IMR-90 (cell line): ENCODE measurements at regions not wholly inside any gene's neighbourhood (a gene's known extent, or its start where the extent isn't known, plus 50 kb on each side); places are given as distances from the start of the nearest gene placed in this dataset.

Experiments used
- ATAC-seq: fragments of 200-7000 bp; cut with Tn5 transposase; 2 replicates; pipeline ENCODE4 v1.9.1; 2020; ENCODE audit warnings: low read depth, mild to moderate bottlenecking, moderate library complexity
- BruUV-seq: library from RNA; stranded (reverse); fragments of 400-500 nt; replicated peaks from 2 replicates; lab custom pipeline; 2021; lab: Mats Ljungman, UMichigan
- CTCF ChIA-PET: fragments of 300-600 bp; formaldehyde crosslinking; extraction: SDS; loops from one replicate; lab custom pipeline; 2021; ENCODE audit warnings: antibody characterized with exemption; lab: Yijun Ruan, JAX
- POLR2A ChIA-PET: fragments of 300-600 bp; sonication (Branson Sonifier 250); formaldehyde crosslinking; loops from one replicate; lab custom pipeline; 2022; ENCODE audit warnings: antibody characterized with exemption; ENCODE audit not compliant: unreplicated experiment; lab: Charles Lee
- DNase-seq: peaks from one replicate; pipeline ENCODE4 v3.0.0; 2013
- H2AFZ ChIP-seq: replicated peaks from 2 replicates; pipeline ENCODE3; 2013; ENCODE audit warnings: low read length, mild to moderate bottlenecking; ENCODE audit not compliant: poor library complexity
- H2AK5ac ChIP-seq: 2 replicates; pipeline ENCODE4 v1.6.1; 2013; ENCODE audit warnings: low read depth, low read length, inconsistent platforms
- H2AK9ac ChIP-seq: replicated peaks from 2 replicates; pipeline ENCODE3; 2013; ENCODE audit warnings: mild to moderate bottlenecking, low read depth, low read length, moderate library complexity; ENCODE audit not compliant: poor library complexity
- H2BK120ac ChIP-seq: 2 replicates; pipeline ENCODE4 v1.6.1; 2013; ENCODE audit warnings: low read depth, low read length, inconsistent platforms
- H2BK15ac ChIP-seq: 3 replicates; pipeline ENCODE4 v1.6.1; 2013; ENCODE audit warnings: low read depth, low read length, inconsistent platforms
- H2BK20ac ChIP-seq: 2 replicates; pipeline ENCODE4 v1.6.1; 2013; ENCODE audit warnings: low read depth, mild to moderate bottlenecking, inconsistent platforms, low read length, moderate library complexity
- H2BK5ac ChIP-seq: 2 replicates; pipeline ENCODE4 v1.6.1; 2013; ENCODE audit warnings: mild to moderate bottlenecking, low read depth, low read length, inconsistent platforms; ENCODE audit not compliant: poor library complexity, severe bottlenecking
- H3K14ac ChIP-seq: replicated peaks from 2 replicates; pipeline ENCODE4 v1.6.1; 2013; ENCODE audit warnings: low read depth, low read length, inconsistent platforms
- H3K18ac ChIP-seq: 2 replicates; pipeline ENCODE4 v1.6.1; 2013; ENCODE audit warnings: low read depth, low read length, control low read depth
- H3K23ac ChIP-seq: 2 replicates; pipeline ENCODE4 v1.6.1; 2013; ENCODE audit warnings: low read depth, low read length, inconsistent platforms
- H3K27ac ChIP-seq: 2 replicates; pipeline ENCODE4 v1.5.1; 2013; ENCODE audit warnings: mild to moderate bottlenecking, control low read depth, low read length; ENCODE audit not compliant: insufficient read depth
- H3K27me3 ChIP-seq: 2 replicates; pipeline ENCODE4 v1.6.1; 2013; ENCODE audit warnings: low read length; ENCODE audit not compliant: control insufficient read depth, insufficient read depth
- H3K36me3 ChIP-seq: 2 replicates; pipeline ENCODE4 v1.6.1; 2013; ENCODE audit warnings: low read length, mixed read lengths; ENCODE audit not compliant: control insufficient read depth, insufficient read depth
- H3K4ac ChIP-seq: 2 replicates; pipeline ENCODE4 v1.6.1; 2013; ENCODE audit warnings: low read depth, low read length, inconsistent platforms
- H3K4me1 ChIP-seq: 2 replicates; pipeline ENCODE4 v1.6.1; 2013; ENCODE audit warnings: low read length, mixed read lengths; ENCODE audit not compliant: control insufficient read depth, insufficient read depth
- H3K4me2 ChIP-seq: 2 replicates; pipeline ENCODE4 v1.6.1; 2013; ENCODE audit warnings: low read depth, mild to moderate bottlenecking, control low read depth, low read length, moderate library complexity
- H3K4me3 ChIP-seq: 2 replicates; pipeline ENCODE4 v1.5.1; 2013; ENCODE audit warnings: low read depth, mild to moderate bottlenecking, control low read depth, low read length, moderate library complexity; ENCODE audit not compliant: insufficient read depth
- H3K56ac ChIP-seq: 2 replicates; pipeline ENCODE4 v1.6.1; 2013; ENCODE audit warnings: low read length, inconsistent platforms; ENCODE audit not compliant: insufficient read depth; ENCODE audit errors: extremely low read depth
- H3K79me1 ChIP-seq, 2 experiments: 2 replicates each; pipeline ENCODE4 v1.6.1; 2013; ENCODE audit warnings: low read length in 2 of 2, inconsistent platforms in 1 of 2, low read depth in 1 of 2
- H3K9ac ChIP-seq: 2 replicates; pipeline ENCODE4 v1.6.1; 2013; ENCODE audit warnings: low read depth, low read length, control low read depth
- H3K9me1 ChIP-seq: 2 replicates; pipeline ENCODE4 v1.6.1; 2013; ENCODE audit warnings: low read length, inconsistent platforms; ENCODE audit not compliant: insufficient read depth
- H3K9me3 ChIP-seq: 2 replicates; pipeline ENCODE4 v1.6.1; 2013; ENCODE audit warnings: low read length; ENCODE audit not compliant: control insufficient read depth, insufficient read depth
- H4K20me1 ChIP-seq: 2 replicates; pipeline ENCODE4 v1.6.1; 2013; ENCODE audit warnings: low read length, inconsistent platforms; ENCODE audit not compliant: insufficient read depth
- H4K5ac ChIP-seq: 2 replicates; pipeline ENCODE4 v1.6.1; 2013; ENCODE audit warnings: mild to moderate bottlenecking, low read depth, low read length, control low read depth
- H4K8ac ChIP-seq, 2 experiments: 2 replicates each; pipeline ENCODE4 v1.6.1; 2013; ENCODE audit warnings: low read depth in 2 of 2, low read length in 2 of 2, control low read depth in 1 of 2, inconsistent platforms in 1 of 2
- H4K91ac ChIP-seq: 2 replicates; pipeline ENCODE4 v1.6.1; 2013; ENCODE audit warnings: low read depth, low read length, inconsistent platforms; ENCODE audit not compliant: insufficient read depth
- MAZ ChIP-seq: IDR thresholded peaks from 2 replicates; pipeline ENCODE4 v1.6.1; 2012; ENCODE audit warnings: low read depth, mild to moderate bottlenecking, low read length, improper control_type of control experiment, moderate library complexity, borderline replicate concordance
- MXI1 ChIP-seq: IDR thresholded peaks from 2 replicates; pipeline ENCODE4 v1.6.1; 2012; ENCODE audit warnings: low read depth, mild to moderate bottlenecking, low read length, moderate library complexity, borderline replicate concordance
- USF2 ChIP-seq: fragments of 150-350 bp; IDR thresholded peaks from 2 replicates; pipeline ENCODE4 v1.6.1; 2017; ENCODE audit warnings: mild to moderate bottlenecking, antibody characterized with exemption, low read length, low read depth
- WGBS, 2 experiments: methylation state at CpG; one replicate each; pipeline versions ENCODE4 v1.1.5 to v1.1.7; 2013; ENCODE audit warnings: missing lambda C conversion rate in 2 of 2; ENCODE audit not compliant: insufficient read length in 1 of 2; ENCODE audit errors: extremely low coverage in 2 of 2; 5-methylcytosine and 5-hydroxymethylcytosine counted together
- dilution Hi-C: fragments of 300-500 bp; cut with HindIII; formaldehyde crosslinking; loops from one replicate; pipeline ENCODE4 v1.14.3; 2018; ENCODE audit warnings: low sequenced_read_pairs; ENCODE audit not compliant: unreplicated experiment
- in situ Hi-C: fragments of 300-500 bp; cut with MboI; formaldehyde crosslinking; loops from 3 replicates; pipeline ENCODE4 v1.14.3; 2019; ENCODE audit warnings: low sequenced_read_pairs, inconsistent platforms, mixed read lengths
- intact Hi-C: fragments of 100-400 bp; cut with micrococcal nuclease; formaldehyde crosslinking; loops from 2 replicates; pipeline ENCODE4 v1.10.0; 2022

- H3K9me3 ChIP-seq = peaks cover 3% of the 10 kb centered on the region; the same call in 1 of the 2 replicates
- no peak for ATAC-seq
- no peak overlapping the region for H2AFZ ChIP-seq
- no peak overlapping the region for H3K56ac ChIP-seq
- no peak overlapping the region for H3K4ac ChIP-seq
- H2AK9ac ChIP-seq = peak overlapping the region; percentile 15
- no peak overlapping the region for H3K4me3 ChIP-seq
- H2AK5ac ChIP-seq = 0 out of 2 replicates have a peak overlapping the region, but pooled peaks have one; percentile 28
- in situ Hi-C loops (loop anchor here (10.0 kb wide), 1 partner anchor 77 kb away; no protein-coding TSS in a partner anchor), intact Hi-C loops (no loop called here), dilution Hi-C loops (no loop called here)
- BruUV-seq = no TSS peak
- no peak overlapping the region for H3K18ac ChIP-seq
- no peak overlapping the region for H2BK20ac ChIP-seq
- 86% methylated on average over 3 of the region's 17 CpGs; no CpG with 5 or more reads in 1 of the 2 experiments for WGBS, 2 experiments
- no peaks in the 10 kb centered on the region for H3K36me3 ChIP-seq
- no peak for DNase-seq
- no peaks in the 10 kb centered on the region for H4K20me1 ChIP-seq
- H4K91ac ChIP-seq = no peak overlapping the region
- no peak overlapping the region for H2BK5ac ChIP-seq
- H3K27ac ChIP-seq = no peak overlapping the region
- CTCF ChIA-PET = no interaction called here
- H3K23ac ChIP-seq = no peak overlapping the region
- H3K4me1 ChIP-seq = peaks cover 14% of the 10 kb centered on the region
- H3K4me2 ChIP-seq = no peak overlapping the region
- no peak overlapping the region for H3K14ac ChIP-seq
- H2BK120ac ChIP-seq = no peak overlapping the region
- POLR2A ChIA-PET = no interaction called here
- H3K27me3 ChIP-seq = no peaks in the 10 kb centered on the region
- H3K79me1 ChIP-seq = no peaks in the 10 kb centered on the region
- no peak overlapping the region for H3K9ac ChIP-seq
- H4K5ac ChIP-seq = no peak overlapping the region
- no peak overlapping the region for H2BK15ac ChIP-seq
- H3K9me1 ChIP-seq = peaks cover 21% of the 10 kb centered on the region
- no peak for TF ChIP-seq MXI1
- TF ChIP-seq MAZ = no peak
- no peak for TF ChIP-seq USF2
- H4K8ac ChIP-seq = no peak overlapping the region
Observed at GRCh38 chr17:27367121-27367981, 73.4 kb downstream of the WSB1 start.
